Right cardiac atrium (tissue), 5 donors: ENCODE measurements at regions not wholly inside any gene's neighbourhood (a gene's known extent, or its start where the extent isn't known, plus 50 kb on each side); places are given as distances from the start of the nearest gene placed in this dataset.
"Not testable (repeated sequence)": the region's sequence is repeated elsewhere in the genome, so short reads cannot be mapped to it uniquely, and the experiment has no call there.

ENCODE experiments used
- ATAC-seq, 2 donors: fragments of 200-7000 bp; cut with Tn5 transposase; one replicate each; pipeline versions ENCODE4 v1.8.0 to v1.9.1; 2020; ENCODE audit warnings: moderate library complexity in 2 of 2, mild to moderate bottlenecking in 1 of 2
- DNase-seq, 3 donors: peaks; one replicate each; pipeline ENCODE4 v3.0.0-alpha.2; 2020
- H3K27ac ChIP-seq: one replicate; pipeline ENCODE4 v1.5.1; 2013; ENCODE audit warnings: mild to moderate bottlenecking, low read length, control low read depth, moderate library complexity
- H3K27me3 ChIP-seq: one replicate; pipeline ENCODE4 v1.6.1; 2013; ENCODE audit not compliant: control insufficient read depth, insufficient read depth
- H3K4me1 ChIP-seq: one replicate; pipeline ENCODE4 v1.6.1; 2013; ENCODE audit warnings: low read length; ENCODE audit not compliant: control insufficient read depth, insufficient read depth
- H3K4me3 ChIP-seq: one replicate; pipeline ENCODE4 v1.5.1; 2013; ENCODE audit warnings: low read length, control low read depth
- H3K9me3 ChIP-seq: one replicate; pipeline ENCODE4 v1.6.1; 2013; ENCODE audit warnings: low read length; ENCODE audit not compliant: control insufficient read depth
- WGBS: extraction: QIAGEN DNeasy Blood & Tissue Kit; methylation state at CpG from one replicate; pipeline ENCODE4 v1.1.7; 2013; 5-methylcytosine and 5-hydroxymethylcytosine counted together
- intact Hi-C, 4 donors: fragments of 100-400 bp; cut with DNase I; formaldehyde crosslinking; loops; one replicate each; pipeline versions ENCODE4 v1.11.0 to v1.14.0; 2022 to 2023
- donor health status: healthy with polysubstance abuse.
- donor health status: DM: no; HTN: yes; CAD: no.
- donor health status: DM: no; HTN: no; CAD: no.
- donor health status: DM: no; HTN: yes; CAD: no; lungs with severe emphysema.
- donor health status: DM: yes; HTN: yes; CAD: no.

DNA sequence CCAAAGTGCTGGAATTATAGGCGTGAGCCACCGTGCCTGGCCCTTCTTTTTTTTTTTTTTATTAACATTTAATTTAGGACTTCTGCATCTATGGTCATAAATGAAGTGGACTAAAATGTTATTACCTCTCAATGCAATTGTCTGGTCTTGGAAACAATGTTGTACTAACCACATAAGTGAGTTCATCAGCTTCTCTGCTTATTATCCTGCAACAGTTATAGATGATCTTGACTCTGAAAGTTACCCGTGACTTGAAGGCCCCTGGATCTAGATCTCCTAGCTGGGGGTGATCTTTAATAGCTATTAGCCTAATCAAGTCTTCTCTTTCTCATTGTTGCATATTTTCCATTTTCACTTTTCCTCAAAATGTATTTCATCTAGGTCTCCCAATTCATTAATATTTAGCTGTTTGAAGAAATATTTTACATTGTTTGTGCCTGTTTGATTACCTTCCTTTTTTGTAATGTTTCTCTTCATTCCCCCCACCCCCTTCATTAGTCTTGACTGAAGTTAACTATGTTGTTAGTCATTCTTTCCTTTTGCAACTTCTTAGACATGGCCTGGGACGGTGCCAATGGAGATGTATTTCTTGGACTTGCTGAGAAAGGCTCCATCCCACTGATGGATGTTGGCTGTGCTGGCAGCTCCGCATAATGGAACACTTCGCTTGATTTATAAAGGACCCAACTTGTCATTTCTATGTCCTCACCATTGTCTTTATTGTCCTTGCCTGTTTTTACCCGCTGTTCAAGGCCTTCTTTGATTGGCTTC lies 141.6 kb upstream of the RIOK3 start:
- intact Hi-C loops, result no loop called here
- DNase-seq (peak; percentile 77 to 86 (median 85)), ATAC-seq (peak; percentile 57 to 81)
- no peak overlapping the region for H3K4me3 ChIP-seq
- no peak overlapping the region for H3K27ac ChIP-seq
- no peaks in the 10 kb centered on the region for H3K9me3 ChIP-seq
- WGBS, result 72% methylated on average over 7 of the region's 7 CpGs
- H3K4me1 ChIP-seq, result peaks cover 3% of the 10 kb centered on the region
- H3K27me3 ChIP-seq, result no peaks in the 10 kb centered on the region

DNA sequence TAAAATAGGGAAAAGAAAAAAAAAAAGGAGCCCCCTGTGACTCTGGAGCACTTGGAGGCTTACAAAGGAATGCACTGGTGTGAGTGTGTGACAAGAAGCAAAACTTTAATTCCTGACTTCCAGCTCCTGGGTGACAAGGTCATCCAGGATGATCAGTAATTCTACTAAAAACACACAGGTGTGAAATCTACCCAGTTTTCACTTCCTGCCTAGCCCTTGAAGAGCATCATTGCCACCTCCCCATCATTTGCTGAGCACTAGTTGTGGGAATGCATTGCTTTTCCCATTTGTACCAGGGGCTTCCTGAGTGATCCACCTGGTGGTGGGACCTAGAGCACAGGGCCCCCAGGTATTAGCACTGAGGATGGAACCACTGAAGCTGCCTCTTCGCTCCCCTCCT lies 139.7 kb upstream of the RIOK3 start:
- no peak for ATAC-seq
- no peaks in the 10 kb centered on the region for H3K9me3 ChIP-seq
- peaks cover 3% of the 10 kb centered on the region for H3K4me1 ChIP-seq
- H3K27me3 ChIP-seq, result no peaks in the 10 kb centered on the region
- intact Hi-C loops, result no loop called here
- no peak for DNase-seq
- WGBS, result 100% methylated on average over 1 of the region's 1 CpG
- no peak overlapping the region for H3K27ac ChIP-seq
- no peak overlapping the region for H3K4me3 ChIP-seq

DNA sequence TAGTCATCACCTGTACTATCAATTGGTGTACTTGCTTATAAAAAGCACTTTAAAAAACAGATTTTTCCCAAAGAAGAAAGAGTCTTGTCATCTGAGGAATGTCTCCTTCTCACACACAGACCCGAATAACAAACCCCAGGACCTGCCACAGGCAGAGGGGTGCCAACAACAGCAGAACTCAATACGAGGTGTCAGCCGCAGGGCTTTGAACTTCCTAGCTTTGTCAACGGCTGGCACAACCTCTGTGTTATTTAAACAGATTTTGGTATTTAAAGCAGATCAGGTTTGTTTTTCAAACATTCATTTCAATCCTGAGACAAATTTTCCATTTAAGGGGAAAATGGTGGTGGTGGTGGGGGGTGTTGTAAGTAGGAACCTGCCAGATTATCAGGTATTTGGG lies 138.4 kb upstream of the RIOK3 start:
- intact Hi-C loops, result no loop called here

DNA sequence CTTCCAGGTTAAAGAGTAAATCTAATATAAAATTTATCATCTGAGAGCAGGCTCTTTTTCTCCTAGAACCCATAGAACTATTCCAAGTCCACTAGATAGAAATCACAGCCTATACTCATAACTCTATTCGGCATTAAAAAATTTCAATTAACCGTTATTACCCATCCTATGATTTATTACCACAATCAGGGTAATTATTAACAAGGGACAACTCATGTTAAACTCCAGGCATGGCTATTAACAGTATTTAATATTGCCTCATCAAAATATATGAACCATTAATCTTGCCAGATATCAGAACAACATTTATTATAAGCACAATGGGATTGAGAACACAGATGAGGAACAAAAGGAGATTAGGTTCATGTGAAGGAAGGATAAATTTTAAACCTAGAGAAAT lies 136.8 kb upstream of the RIOK3 start:
- intact Hi-C loops, result no loop called here

More for the DNA sequence above, 138.4 kb upstream of the RIOK3 start:
- DNase-seq, result no peak
- H3K27ac ChIP-seq, result no peak overlapping the region
- ATAC-seq, result no peak
- WGBS, result 86% methylated on average over 4 of the region's 4 CpGs
- H3K4me3 ChIP-seq, result no peak overlapping the region
- no peaks in the 10 kb centered on the region for H3K27me3 ChIP-seq
- H3K4me1 ChIP-seq, result peaks cover 3% of the 10 kb centered on the region
- H3K9me3 ChIP-seq, result no peaks in the 10 kb centered on the region

GRCh38 chr18:23316988-23317387 lies 136.1 kb upstream of the RIOK3 start:
- intact Hi-C loops, result no loop called here
- Histone ChIP-seq H3K4me3 (no peak overlapping the region), H3K27me3 (no peaks in the 10 kb centered on the region), H3K4me1 (peaks cover 1% of the 10 kb centered on the region), H3K9me3 (no peaks in the 10 kb centered on the region), H3K27ac (no peak overlapping the region)
- ATAC-seq (no peak), DNase-seq (no peak)

More for the DNA sequence above, 136.8 kb upstream of the RIOK3 start:
- WGBS, result 95% methylated on average over 2 of the region's 2 CpGs
- Histone ChIP-seq H3K9me3 (no peaks in the 10 kb centered on the region), H3K27ac (no peak overlapping the region), H3K4me1 (peaks cover 3% of the 10 kb centered on the region), H3K4me3 (no peak overlapping the region), H3K27me3 (no peaks in the 10 kb centered on the region)
- ATAC-seq (no peak), DNase-seq (no peak)

DNA sequence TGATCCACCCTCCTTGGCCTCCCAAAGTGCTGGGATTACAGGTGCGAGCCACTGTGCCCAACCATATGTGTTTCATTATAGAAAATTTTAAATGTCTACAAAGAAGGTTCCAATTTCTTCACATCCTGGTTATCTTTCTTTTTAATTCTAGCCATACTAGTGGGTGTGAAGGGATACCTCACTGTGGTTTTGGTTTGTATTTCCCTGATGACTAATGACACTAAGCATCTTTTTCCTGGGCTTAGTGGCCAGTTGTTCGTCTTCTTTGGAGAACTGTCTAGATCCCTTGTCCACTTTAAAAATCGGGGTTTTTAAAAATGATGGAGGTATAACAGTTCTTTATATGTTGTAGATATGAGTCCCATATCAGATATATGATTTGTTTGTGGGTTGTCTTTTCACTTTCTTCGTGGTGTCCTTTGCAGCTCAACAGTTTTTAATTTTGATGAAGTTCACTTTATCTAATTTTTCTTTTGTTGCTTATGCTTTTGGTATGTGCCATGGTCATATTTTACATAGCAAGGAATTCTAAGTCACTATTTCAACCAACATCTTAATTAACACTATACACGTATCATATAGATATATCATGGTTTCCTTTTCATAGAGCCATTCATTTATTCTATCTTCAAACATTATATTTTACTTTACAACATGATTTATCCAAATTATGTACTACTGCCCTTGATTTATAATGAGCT lies 135.0 kb upstream of the RIOK3 start:
- Histone ChIP-seq H3K27me3 (no peaks in the 10 kb centered on the region), H3K27ac (no peak overlapping the region), H3K9me3 (no peaks in the 10 kb centered on the region), H3K4me1 (no peaks in the 10 kb centered on the region), H3K4me3 (no peak overlapping the region)
- DNase-seq, result no peak
- 91% methylated on average over 5 of the region's 5 CpGs for WGBS
- ATAC-seq, result no peak
- intact Hi-C loops, result no loop called here

- DNase-seq, result no peak
- no peak for ATAC-seq
- Histone ChIP-seq H3K27ac (no peak overlapping the region), H3K27me3 (no peaks in the 10 kb centered on the region), H3K4me3 (no peak overlapping the region), H3K4me1 (peaks cover 2% of the 10 kb centered on the region), H3K9me3 (no peaks in the 10 kb centered on the region)
- intact Hi-C loops, result no loop called here
- 90% methylated on average over 1 of the region's 1 CpG for WGBS
Measured at GRCh38 chr18:23320709-23321236, 132.3 kb upstream of the RIOK3 start.

- Histone ChIP-seq H3K4me3 (no peak overlapping the region), H3K4me1 (peaks cover 2% of the 10 kb centered on the region), H3K27ac (no peak overlapping the region), H3K27me3 (no peaks in the 10 kb centered on the region), H3K9me3 (no peaks in the 10 kb centered on the region)
- intact Hi-C loops, result no loop called here
- ATAC-seq (no peak), DNase-seq (no peak)
- WGBS, result 87% methylated on average over 5 of the region's 5 CpGs
Measured at GRCh38 chr18:23321996-23322395, 131.1 kb upstream of the RIOK3 start.

- 94% methylated on average over 11 of the region's 11 CpGs for WGBS
- no peaks in the 10 kb centered on the region for H3K9me3 ChIP-seq
- ATAC-seq, result no peak
- H3K4me3 ChIP-seq, result no peak overlapping the region
- peaks cover 2% of the 10 kb centered on the region for H3K4me1 ChIP-seq
- intact Hi-C loops, result no loop called here
- no peaks in the 10 kb centered on the region for H3K27me3 ChIP-seq
- H3K27ac ChIP-seq, result no peak overlapping the region
- DNase-seq, result no peak
Measured at GRCh38 chr18:23324056-23324811, 128.9 kb upstream of the RIOK3 start.

GRCh38 chr18:23324861-23325260 lies 128.2 kb upstream of the RIOK3 start:
- intact Hi-C loops, result no loop called here
- H3K4me1 ChIP-seq, result peaks cover 2% of the 10 kb centered on the region
- H3K9me3 ChIP-seq, result no peaks in the 10 kb centered on the region
- H3K4me3 ChIP-seq, result no peak overlapping the region
- no peak for DNase-seq
- no peak for ATAC-seq
- no peaks in the 10 kb centered on the region for H3K27me3 ChIP-seq
- no peak overlapping the region for H3K27ac ChIP-seq
- WGBS, result 64% methylated on average over 4 of the region's 4 CpGs

DNA sequence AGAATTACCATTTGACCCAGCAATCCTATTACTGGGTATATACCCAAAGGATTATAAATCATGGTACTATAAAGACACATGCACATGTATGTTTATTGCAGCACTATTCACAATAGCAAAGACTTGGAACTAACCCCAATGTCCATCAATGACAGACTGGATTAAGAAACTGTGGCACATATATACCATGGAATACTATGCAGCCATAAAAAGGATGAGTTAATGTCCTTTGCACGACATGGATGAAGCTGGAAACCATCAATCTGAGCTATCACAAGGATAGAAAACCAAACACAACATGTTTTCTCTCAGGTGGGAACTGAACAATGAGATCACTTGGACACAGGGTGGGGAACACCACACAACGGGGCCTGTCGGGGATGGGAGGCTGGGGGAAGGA lies 123.4 kb upstream of the RIOK3 start:
- DNase-seq, H3K9me3 ChIP-seq, H3K4me1 ChIP-seq, ATAC-seq, intact Hi-C loops, H3K4me3 ChIP-seq, H3K27me3 ChIP-seq, H3K27ac ChIP-seq: not testable (repeated sequence)
- 99% methylated on average over 3 of the region's 3 CpGs for WGBS
